GM12874 (cell line): ENCODE measurements at regions not wholly inside any gene's neighbourhood (a gene's known extent, or its start where the extent isn't known, plus 50 kb on each side); places are given as distances from the start of the nearest gene placed in this dataset.

Experiments
- CTCF ChIP-seq: IDR thresholded peaks from 2 replicates; pipeline ENCODE4 v1.5.1; 2011; ENCODE audit warnings: low read depth, mild to moderate bottlenecking, control low read depth, low read length, moderate library complexity; ENCODE audit not compliant: insufficient read depth

GRCh38 chr4:105059337-105059736 is 87.3 kb upstream of the TET2 start:
- TF ChIP-seq CTCF: no peak

- TF ChIP-seq CTCF: no peak
Measured at GRCh38 chr4:105060628-105061027, 86.0 kb upstream of the TET2 start.

GRCh38 chr4:105061136-105061696 is 85.5 kb upstream of the TET2 start:
- TF ChIP-seq CTCF: no peak

GRCh38 chr4:105061731-105062130 is 84.9 kb upstream of the TET2 start:
- no peak for TF ChIP-seq CTCF

- no peak for TF ChIP-seq CTCF
Measured at GRCh38 chr4:105066401-105066800, 80.3 kb upstream of the TET2 start.

- no peak for TF ChIP-seq CTCF
Measured at GRCh38 chr4:105067431-105067830, 79.2 kb upstream of the TET2 start.

GRCh38 chr4:105067946-105068345 is 78.7 kb upstream of the TET2 start:
- TF ChIP-seq CTCF: no peak
